ENCODE measurements at regions not wholly inside any gene's neighbourhood (a gene's known extent, or its start where the extent isn't known, plus 50 kb on each side); places are given as distances from the start of the nearest gene placed in this dataset.

DNA sequence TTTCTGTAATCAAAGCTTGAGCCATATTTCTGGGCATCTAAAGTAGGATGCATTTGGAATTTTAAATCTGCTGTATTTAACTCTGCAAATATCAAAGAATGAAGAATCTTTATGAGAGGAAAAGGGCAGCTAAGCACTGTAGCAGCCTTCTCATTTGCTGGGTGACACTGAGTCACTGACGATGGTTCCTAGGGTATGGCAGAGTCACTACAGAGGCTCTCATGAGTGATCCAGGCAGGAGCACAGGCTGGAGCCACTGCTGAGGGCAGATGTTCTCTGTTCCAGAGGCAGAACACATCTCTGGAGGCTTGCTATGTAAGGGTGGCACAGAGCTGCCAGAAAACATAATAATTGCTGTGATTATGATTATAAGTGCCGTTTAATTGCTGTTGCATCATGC is 340.7 kb upstream of the HTR2A start (continued):
- TF ChIP-seq, protein P1, sequence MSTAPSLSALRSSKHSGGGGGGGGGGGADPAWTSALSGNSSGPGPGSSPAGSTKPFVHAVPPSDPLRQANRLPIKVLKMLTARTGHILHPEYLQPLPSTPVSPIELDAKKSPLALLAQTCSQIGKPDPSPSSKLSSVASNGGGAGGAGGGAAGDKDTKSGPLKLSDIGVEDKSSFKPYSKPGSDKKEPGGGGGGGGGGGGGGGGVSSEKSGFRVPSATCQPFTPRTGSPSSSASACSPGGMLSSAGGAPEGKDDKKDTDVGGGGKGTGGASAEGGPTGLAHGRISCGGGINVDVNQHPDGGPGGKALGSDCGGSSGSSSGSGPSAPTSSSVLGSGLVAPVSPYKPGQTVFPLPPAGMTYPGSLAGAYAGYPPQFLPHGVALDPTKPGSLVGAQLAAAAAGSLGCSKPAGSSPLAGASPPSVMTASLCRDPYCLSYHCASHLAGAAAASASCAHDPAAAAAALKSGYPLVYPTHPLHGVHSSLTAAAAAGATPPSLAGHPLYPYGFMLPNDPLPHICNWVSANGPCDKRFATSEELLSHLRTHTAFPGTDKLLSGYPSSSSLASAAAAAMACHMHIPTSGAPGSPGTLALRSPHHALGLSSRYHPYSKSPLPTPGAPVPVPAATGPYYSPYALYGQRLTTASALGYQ (CRISPR knock-in tag; IDR thresholded peaks at IDR 0.05): no peak
- TF ChIP-seq HNRNPH1 (optimal IDR thresholded peaks at IDR 0.05; ENCODE audit: low read depth, low read length): no peak
- no peak for TF ChIP-seq ZNF562 (CRISPR knock-in tag; IDR thresholded peaks at IDR 0.05; ENCODE audit: borderline replicate concordance)

DNA sequence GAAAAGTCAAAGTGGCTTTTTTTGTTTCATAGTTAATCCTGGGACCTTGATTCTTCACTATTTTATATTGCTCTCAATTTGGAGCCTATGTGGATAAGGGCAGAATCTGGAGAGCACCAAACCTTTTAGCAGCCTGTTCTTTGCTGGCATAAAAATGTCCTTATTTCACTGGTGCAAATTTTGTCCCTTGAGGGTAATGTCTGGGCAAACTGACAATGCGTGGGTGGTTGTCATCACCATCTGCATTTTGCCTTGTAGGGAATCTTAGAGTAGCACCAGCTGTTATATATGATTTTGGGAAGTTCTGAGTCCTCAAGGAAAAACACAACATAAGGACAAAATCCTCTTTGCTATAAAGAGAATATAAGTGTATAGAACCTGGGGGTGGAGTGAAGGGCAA is 336.9 kb upstream of the HTR2A start:
- no TSS peak for BruUV-seq (replicated peaks)
- in situ Hi-C loops (cut with HindIII; ENCODE audit: extremely low pct_ligation_motif_present, low pct_unique_long_range_greater_than_20kb): no loop called here
- 0% methylated on average over 1 of the region's 1 CpG for WGBS (ENCODE audit: low lambda C conversion rate)

More for the DNA sequence above, 336.9 kb upstream of the HTR2A start:
- H3K4me1 ChIP-seq (ENCODE audit: insufficient read depth, low read length): no peaks in the 10 kb centered on the region
- no peak overlapping the region for H3K4me3 ChIP-seq (replicated peaks in 1 of 3; ENCODE audit: insufficient read depth in 1 of 3, low read depth in 2 of 3, low read length in 3 of 3)
- CTCF ChIA-PET (ENCODE audit: low intra/inter-chr PET ratio, low total read pairs): no interaction called here
- TF ChIP-seq GPN1 (CRISPR knock-in tag; IDR thresholded peaks at IDR 0.05; ENCODE audit: borderline replicate concordance) (no peak), ZNF20 (CRISPR knock-in tag; IDR thresholded peaks at IDR 0.05) (no peak), ZNF569 (CRISPR knock-in tag; IDR thresholded peaks at IDR 0.05; ENCODE audit: borderline replicate concordance) (no peak), MBD4 (IDR thresholded peaks at IDR 0.05; ENCODE audit: borderline replicate concordance, low read length) (no peak)
- TF ChIP-seq, protein P2, sequence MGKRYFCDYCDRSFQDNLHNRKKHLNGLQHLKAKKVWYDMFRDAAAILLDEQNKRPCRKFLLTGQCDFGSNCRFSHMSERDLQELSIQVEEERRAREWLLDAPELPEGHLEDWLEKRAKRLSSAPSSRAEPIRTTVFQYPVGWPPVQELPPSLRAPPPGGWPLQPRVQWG (CRISPR knock-in tag; IDR thresholded peaks at IDR 0.05; ENCODE audit: borderline replicate concordance, low read depth): no peak
- TF ChIP-seq, protein P3, sequence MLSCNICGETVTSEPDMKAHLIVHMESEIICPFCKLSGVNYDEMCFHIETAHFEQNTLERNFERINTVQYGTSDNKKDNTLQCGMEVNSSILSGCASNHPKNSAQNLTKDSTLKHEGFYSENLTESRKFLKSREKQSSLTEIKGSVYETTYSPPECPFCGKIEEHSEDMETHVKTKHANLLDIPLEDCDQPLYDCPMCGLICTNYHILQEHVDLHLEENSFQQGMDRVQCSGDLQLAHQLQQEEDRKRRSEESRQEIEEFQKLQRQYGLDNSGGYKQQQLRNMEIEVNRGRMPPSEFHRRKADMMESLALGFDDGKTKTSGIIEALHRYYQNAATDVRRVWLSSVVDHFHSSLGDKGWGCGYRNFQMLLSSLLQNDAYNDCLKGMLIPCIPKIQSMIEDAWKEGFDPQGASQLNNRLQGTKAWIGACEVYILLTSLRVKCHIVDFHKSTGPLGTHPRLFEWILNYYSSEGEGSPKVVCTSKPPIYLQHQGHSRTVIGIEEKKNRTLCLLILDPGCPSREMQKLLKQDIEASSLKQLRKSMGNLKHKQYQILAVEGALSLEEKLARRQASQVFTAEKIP (CRISPR knock-in tag; IDR thresholded peaks at IDR 0.05; ENCODE audit: borderline replicate concordance): no peak
- TF ChIP-seq, protein P4, sequence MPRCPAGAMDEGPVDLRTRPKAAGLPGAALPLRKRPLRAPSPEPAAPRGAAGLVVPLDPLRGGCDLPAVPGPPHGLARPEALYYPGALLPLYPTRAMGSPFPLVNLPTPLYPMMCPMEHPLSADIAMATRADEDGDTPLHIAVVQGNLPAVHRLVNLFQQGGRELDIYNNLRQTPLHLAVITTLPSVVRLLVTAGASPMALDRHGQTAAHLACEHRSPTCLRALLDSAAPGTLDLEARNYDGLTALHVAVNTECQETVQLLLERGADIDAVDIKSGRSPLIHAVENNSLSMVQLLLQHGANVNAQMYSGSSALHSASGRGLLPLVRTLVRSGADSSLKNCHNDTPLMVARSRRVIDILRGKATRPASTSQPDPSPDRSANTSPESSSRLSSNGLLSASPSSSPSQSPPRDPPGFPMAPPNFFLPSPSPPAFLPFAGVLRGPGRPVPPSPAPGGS (CRISPR knock-in tag; IDR thresholded peaks at IDR 0.05): no peak
- POLR2A ChIA-PET: no interaction called here
- H3K27me3 ChIP-seq (ENCODE audit: control insufficient read depth in 1 of 2, insufficient read depth in 2 of 2, low read length in 2 of 2): no peaks in the 10 kb centered on the region
- intact Hi-C loops (cut with micrococcal nuclease; ENCODE audit: unreplicated experiment): no loop called here
- ATAC-seq (no peak), FAIRE-seq (no peak), DNase-seq (ENCODE audit: low spot score) (no peak)
- H3K27ac ChIP-seq (ENCODE audit: extremely low read length, insufficient read depth, low read length): no peak overlapping the region
- H4K20me1 ChIP-seq (ENCODE audit: insufficient read depth, low read length): no peaks in the 10 kb centered on the region
- H3K9me3 ChIP-seq (ENCODE audit: low read length): peaks cover 24% of the 10 kb centered on the region; the same call in 1 of the 2 replicates
- no peak overlapping the region for H3K4me2 ChIP-seq (ENCODE audit: low read depth, low read length)
- no peak overlapping the region for H2AFZ ChIP-seq (ENCODE audit: low read length)
- no peak overlapping the region for H3K9ac ChIP-seq (ENCODE audit: insufficient read depth, low read depth, low read length)
- H3K79me2 ChIP-seq (ENCODE audit: insufficient read depth, low read length): no peaks in the 10 kb centered on the region
- no peaks in the 10 kb centered on the region for H3K36me3 ChIP-seq (replicated peaks in 1 of 2; ENCODE audit: control insufficient read depth in 1 of 2, insufficient read depth in 2 of 2, low read length in 2 of 2)

All from HepG2 (cell line).